Smooth muscle cell (in vitro differentiated cells): ENCODE measurements at regions not wholly inside any gene's neighbourhood (a gene's known extent, or its start where the extent isn't known, plus 50 kb on each side); places are given as distances from the start of the nearest gene placed in this dataset.

Source experiments
- DNase-seq: peaks from one replicate; lab custom pipeline; 2025; ENCODE audit not compliant: unreplicated experiment; lab: John Stamatoyannopoulos, UW
- H2AFZ ChIP-seq: fragments of 200-600 bp; sonication (generic); 2 replicates; pipeline ENCODE4 v1.6.0; 2016; ENCODE audit warnings: antibody characterized with exemption, low read depth, mild to moderate bottlenecking
- H3F3A ChIP-seq: fragments of 200-600 bp; sonication (generic); 2 replicates; pipeline ENCODE4 v1.6.0; 2017; ENCODE audit warnings: antibody characterized with exemption, low read depth
- H3K27ac ChIP-seq: fragments of 200-600 bp; sonication (generic); 2 replicates; pipeline ENCODE4 v1.5.1; 2016; ENCODE audit warnings: low read depth, mild to moderate bottlenecking
- H3K27me3 ChIP-seq: fragments of 200-600 bp; sonication (generic); 2 replicates; pipeline ENCODE4 v1.6.1; 2016; ENCODE audit warnings: low read depth, mild to moderate bottlenecking
- H3K36me3 ChIP-seq: fragments of 200-600 bp; sonication (generic); 2 replicates; pipeline ENCODE4 v1.5.1; 2016; ENCODE audit warnings: low read depth
- H3K4me1 ChIP-seq: fragments of 200-600 bp; sonication (generic); 2 replicates; pipeline ENCODE4 v1.5.1; 2016; ENCODE audit warnings: low read depth
- H3K4me2 ChIP-seq: fragments of 200-600 bp; sonication (generic); 2 replicates; pipeline ENCODE4 v1.6.0; 2016; ENCODE audit warnings: mild to moderate bottlenecking
- H3K4me3 ChIP-seq: fragments of 200-600 bp; sonication (generic); 2 replicates; pipeline ENCODE4 v1.5.1; 2016; ENCODE audit warnings: mild to moderate bottlenecking
- H3K79me2 ChIP-seq: fragments of 200-600 bp; sonication (generic); 2 replicates; pipeline ENCODE4 v1.6.0; 2016; ENCODE audit warnings: low read depth, mild to moderate bottlenecking
- H3K9ac ChIP-seq: fragments of 200-600 bp; sonication (generic); 2 replicates; pipeline ENCODE4 v1.6.0; 2016; ENCODE audit warnings: low read depth
- H3K9me3 ChIP-seq: fragments of 200-600 bp; sonication (generic); replicated peaks from 2 replicates; pipeline ENCODE4 v1.5.1; 2016; ENCODE audit warnings: low read depth
- H4K20me1 ChIP-seq: fragments of 200-600 bp; sonication (generic); 2 replicates; pipeline ENCODE4 v1.6.0; 2016; ENCODE audit warnings: low read depth
- WGBS: methylation state at CpG from one replicate; pipeline ENCODE4 v1.1.7; 2016; ENCODE audit warnings: low lambda C conversion rate; 5-methylcytosine and 5-hydroxymethylcytosine counted together
- TF ChIP-seq, protein P1 (sequence below): fragments of 200-600 bp; sonication (generic); IDR thresholded peaks from 2 replicates; pipeline ENCODE4 v1.5.1; 2017; ENCODE audit warnings: borderline replicate concordance, mild to moderate bottlenecking, antibody characterized with exemption; ENCODE audit not compliant: insufficient read depth, poor library complexity, severe bottlenecking

DNA sequence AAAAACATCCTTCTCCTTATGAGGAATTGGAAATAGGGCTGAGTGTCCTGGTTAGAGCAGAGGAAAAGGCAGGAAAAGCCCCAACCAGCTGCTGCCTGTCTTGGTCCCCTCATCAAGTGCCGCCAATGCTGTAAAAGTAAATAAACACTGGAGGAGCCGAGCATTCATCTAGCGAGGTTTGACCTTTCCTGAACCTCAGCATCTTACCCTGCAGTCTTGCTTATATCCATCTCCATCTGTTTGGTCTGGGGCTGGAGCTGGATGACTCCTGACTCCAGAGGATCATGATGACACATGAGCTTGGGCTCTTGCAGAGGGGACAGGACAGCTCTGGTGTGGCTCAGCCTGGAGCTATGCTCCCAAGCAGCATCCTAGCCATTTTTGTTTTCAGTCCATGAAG lies 501.1 kb downstream of the TNS3 start:
- Histone ChIP-seq H3K27me3 (no peaks in the 10 kb centered on the region), H3K9ac (no peak overlapping the region), H3K36me3 (no peaks in the 10 kb centered on the region), H3F3A (peaks cover 7% of the 10 kb centered on the region), H3K9me3 (no peaks in the 10 kb centered on the region), H3K4me2 (peak overlapping the region; percentile 9), H3K27ac (no peak overlapping the region), H2AFZ (no peak overlapping the region), H3K4me3 (no peak overlapping the region), H3K4me1 (no peaks in the 10 kb centered on the region), H3K79me2 (no peaks in the 10 kb centered on the region), H4K20me1 (no peaks in the 10 kb centered on the region)
- WGBS, result 19% methylated on average over 3 of the region's 3 CpGs
- no peak for DNase-seq
- TF ChIP-seq, protein P1, sequence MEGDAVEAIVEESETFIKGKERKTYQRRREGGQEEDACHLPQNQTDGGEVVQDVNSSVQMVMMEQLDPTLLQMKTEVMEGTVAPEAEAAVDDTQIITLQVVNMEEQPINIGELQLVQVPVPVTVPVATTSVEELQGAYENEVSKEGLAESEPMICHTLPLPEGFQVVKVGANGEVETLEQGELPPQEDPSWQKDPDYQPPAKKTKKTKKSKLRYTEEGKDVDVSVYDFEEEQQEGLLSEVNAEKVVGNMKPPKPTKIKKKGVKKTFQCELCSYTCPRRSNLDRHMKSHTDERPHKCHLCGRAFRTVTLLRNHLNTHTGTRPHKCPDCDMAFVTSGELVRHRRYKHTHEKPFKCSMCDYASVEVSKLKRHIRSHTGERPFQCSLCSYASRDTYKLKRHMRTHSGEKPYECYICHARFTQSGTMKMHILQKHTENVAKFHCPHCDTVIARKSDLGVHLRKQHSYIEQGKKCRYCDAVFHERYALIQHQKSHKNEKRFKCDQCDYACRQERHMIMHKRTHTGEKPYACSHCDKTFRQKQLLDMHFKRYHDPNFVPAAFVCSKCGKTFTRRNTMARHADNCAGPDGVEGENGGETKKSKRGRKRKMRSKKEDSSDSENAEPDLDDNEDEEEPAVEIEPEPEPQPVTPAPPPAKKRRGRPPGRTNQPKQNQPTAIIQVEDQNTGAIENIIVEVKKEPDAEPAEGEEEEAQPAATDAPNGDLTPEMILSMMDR, result no peak

GRCh38 chr7:47078241-47078640 lies 503.7 kb downstream of the TNS3 start:
- TF ChIP-seq, protein P1, result no peak
- Histone ChIP-seq H3K79me2 (no peaks in the 10 kb centered on the region), H3K27me3 (no peaks in the 10 kb centered on the region), H3K9ac (no peak overlapping the region), H2AFZ (no peak overlapping the region), H3K27ac (no peak overlapping the region), H3K9me3 (no peaks in the 10 kb centered on the region), H4K20me1 (no peaks in the 10 kb centered on the region), H3K4me2 (no peak overlapping the region), H3K36me3 (no peaks in the 10 kb centered on the region), H3K4me1 (peaks cover 10% of the 10 kb centered on the region), H3K4me3 (no peak overlapping the region), H3F3A (peaks cover 19% of the 10 kb centered on the region)
- DNase-seq, result no peak
- WGBS, result 73% methylated on average over 2 of the region's 2 CpGs

DNA sequence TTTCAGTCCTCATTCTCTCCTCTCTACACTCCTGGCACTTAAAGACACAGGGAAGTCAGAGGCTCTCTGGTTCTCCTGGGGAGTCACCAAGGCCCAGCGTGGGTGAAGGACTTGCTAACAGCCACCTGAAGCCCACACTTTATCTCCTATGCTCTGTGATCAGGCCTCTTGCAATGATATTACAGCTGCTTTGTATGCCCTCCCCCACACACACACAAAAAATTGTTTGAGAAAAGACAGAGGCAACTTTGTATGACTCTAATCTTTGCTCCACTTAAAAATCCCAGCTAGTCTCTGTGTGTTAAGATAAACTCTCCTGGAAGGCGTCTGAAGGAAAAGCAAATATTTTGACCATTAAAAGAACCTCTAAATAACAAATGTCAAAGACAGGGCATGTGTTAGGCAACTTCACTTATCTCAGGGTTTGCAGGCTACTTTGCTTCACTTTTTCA lies 507.2 kb downstream of the TNS3 start:
- H3K4me1 ChIP-seq, result peaks cover 10% of the 10 kb centered on the region
- H3K4me3 ChIP-seq, result no peak overlapping the region
- H3K36me3 ChIP-seq, result no peaks in the 10 kb centered on the region
- H3K9me3 ChIP-seq, result no peaks in the 10 kb centered on the region
- no peak overlapping the region for H3K9ac ChIP-seq
- TF ChIP-seq, protein P1, result no peak
- WGBS, result 10% methylated on average over 2 of the region's 2 CpGs
- peak overlapping the region; percentile 14 for H3K27ac ChIP-seq
- no peaks in the 10 kb centered on the region for H4K20me1 ChIP-seq
- H3K4me2 ChIP-seq, result peak overlapping the region; percentile 58
- DNase-seq, result no peak
- H3K79me2 ChIP-seq, result no peaks in the 10 kb centered on the region
- peaks cover 19% of the 10 kb centered on the region for H3F3A ChIP-seq
- no peaks in the 10 kb centered on the region for H3K27me3 ChIP-seq
- H2AFZ ChIP-seq, result peak overlapping the region; percentile 17

DNA sequence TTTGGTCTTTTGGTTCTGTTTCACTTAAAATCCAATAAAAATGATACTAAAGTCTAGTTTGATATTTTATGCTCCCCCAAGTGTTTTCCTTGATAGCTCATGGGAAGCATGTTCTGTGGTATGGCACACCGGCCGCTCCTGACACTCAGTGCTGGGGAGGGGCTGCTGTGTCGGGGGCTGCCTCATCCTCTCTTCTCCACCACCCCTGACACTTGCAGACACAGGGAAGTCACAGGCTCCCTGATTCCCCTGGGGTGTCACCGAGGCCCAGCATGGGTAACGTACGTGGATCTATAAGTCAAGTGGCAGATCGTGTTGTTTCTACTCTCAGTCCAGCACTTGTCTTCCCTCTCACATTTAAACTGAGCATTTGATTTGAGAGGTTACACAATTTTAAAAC lies 508.6 kb downstream of the TNS3 start:
- DNase-seq, result no peak
- Histone ChIP-seq H3K4me3 (no peak overlapping the region), H4K20me1 (no peaks in the 10 kb centered on the region), H3F3A (peaks cover 19% of the 10 kb centered on the region), H2AFZ (no peak overlapping the region), H3K27ac (no peak overlapping the region), H3K36me3 (no peaks in the 10 kb centered on the region), H3K4me2 (no peak overlapping the region), H3K9me3 (no peaks in the 10 kb centered on the region), H3K79me2 (no peaks in the 10 kb centered on the region), H3K4me1 (peaks cover 10% of the 10 kb centered on the region), H3K27me3 (no peaks in the 10 kb centered on the region), H3K9ac (no peak overlapping the region)
- WGBS, result 96% methylated on average over 7 of the region's 7 CpGs
- TF ChIP-seq, protein P1, result no peak
